Gastrocnemius medialis (tissue), 4 donors: ENCODE measurements at regions not wholly inside any gene's neighbourhood (a gene's known extent, or its start where the extent isn't known, plus 50 kb on each side); places are given as distances from the start of the nearest gene placed in this dataset.

ENCODE experiments used
- CTCF ChIP-seq, 5 experiments: fragments of 450-650 bp in 3 of 5; fragments of 200-600 bp in 2 of 5; sonication (generic) in 2 of 5; IDR thresholded peaks in 4 of 5; conservative IDR thresholded peaks in 1 of 5; 1 replicate in 4 of 5; 2 replicates in 1 of 5; pipeline ENCODE4 v1.5.1; 2016 to 2019; ENCODE audit warnings: antibody characterized with exemption in 5 of 5, mild to moderate bottlenecking in 3 of 5, moderate library complexity in 3 of 5
- POLR2A ChIP-seq, 2 donors: fragments of 450-650 bp; IDR thresholded peaks; one replicate each; pipeline ENCODE4 v1.6.1; 2017; ENCODE audit warnings: antibody characterized with exemption in 2 of 2, mild to moderate bottlenecking in 2 of 2, moderate library complexity in 2 of 2

GRCh38 chr12:91801048-91801447 lies 344.6 kb downstream of the BTG1 start:
- TF ChIP-seq CTCF (IDR thresholded peaks at IDR 0.05 in 4 of 5, conservative IDR thresholded peaks at IDR 0.05 in 1 of 5) (no peak), POLR2A (IDR thresholded peaks at IDR 0.05) (no peak)
